ENCODE measurements at regions not wholly inside any gene's neighbourhood (a gene's known extent, or its start where the extent isn't known, plus 50 kb on each side); places are given as distances from the start of the nearest gene placed in this dataset.

DNA sequence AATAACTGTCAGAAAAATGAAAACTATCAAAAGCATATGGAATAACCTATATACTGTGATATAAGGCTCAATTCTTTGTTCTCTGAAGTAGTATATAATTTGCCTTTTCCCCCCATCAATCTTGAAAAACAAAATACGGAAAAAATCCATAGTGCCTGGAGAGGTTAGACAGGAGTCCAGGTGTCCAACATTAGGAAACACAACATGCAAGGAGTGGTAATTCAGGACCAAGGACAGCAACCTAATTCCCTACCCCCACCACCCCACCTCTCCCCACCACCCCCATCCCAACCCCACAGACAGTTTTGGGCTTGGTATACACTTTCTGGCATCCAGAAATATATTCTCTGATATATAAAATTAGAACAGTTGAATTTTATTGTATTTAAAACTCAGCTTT lies 55.1 kb upstream of the SLC25A26 start:
- no peak for DNase-seq

DNA sequence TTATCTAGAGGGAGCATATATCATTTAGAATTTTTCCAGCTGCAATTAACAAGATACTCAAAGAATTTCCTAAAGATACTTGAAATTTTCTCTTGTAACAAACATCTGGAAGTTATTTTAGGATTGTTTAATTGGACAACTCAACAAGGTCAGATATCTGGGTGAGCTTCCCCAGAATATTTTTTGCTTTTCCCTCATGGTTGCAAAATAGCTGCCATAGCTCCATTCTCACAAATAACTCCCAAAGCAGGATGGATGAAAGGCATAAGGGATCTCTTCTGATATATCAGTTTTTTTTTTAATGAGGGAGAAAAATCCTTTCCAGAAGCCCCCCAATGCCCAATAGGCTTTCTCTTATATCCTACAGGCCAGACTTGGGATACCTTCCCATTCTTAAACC lies 56.6 kb upstream of the SLC25A26 start:
- DNase-seq: no peak

DNA sequence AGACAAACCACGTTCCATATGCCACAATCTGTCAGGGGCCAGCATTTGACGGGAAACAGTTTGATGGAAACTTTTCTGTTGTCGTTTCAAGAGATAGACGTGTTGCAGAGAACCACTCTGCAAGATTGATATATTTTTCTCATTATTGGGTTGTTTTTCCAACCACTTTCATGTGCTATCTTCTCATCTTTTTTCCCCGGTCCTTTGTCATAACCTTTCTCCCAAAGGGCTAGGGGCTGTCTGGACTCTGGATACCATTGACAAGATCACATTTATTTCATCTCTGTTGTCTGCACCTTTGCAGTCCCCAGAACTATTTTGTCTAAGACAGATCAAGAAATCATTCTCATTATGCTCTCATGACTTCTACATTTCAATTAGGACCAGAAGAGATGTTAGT lies 57.6 kb upstream of the SLC25A26 start:
- DNase-seq: no peak

DNA sequence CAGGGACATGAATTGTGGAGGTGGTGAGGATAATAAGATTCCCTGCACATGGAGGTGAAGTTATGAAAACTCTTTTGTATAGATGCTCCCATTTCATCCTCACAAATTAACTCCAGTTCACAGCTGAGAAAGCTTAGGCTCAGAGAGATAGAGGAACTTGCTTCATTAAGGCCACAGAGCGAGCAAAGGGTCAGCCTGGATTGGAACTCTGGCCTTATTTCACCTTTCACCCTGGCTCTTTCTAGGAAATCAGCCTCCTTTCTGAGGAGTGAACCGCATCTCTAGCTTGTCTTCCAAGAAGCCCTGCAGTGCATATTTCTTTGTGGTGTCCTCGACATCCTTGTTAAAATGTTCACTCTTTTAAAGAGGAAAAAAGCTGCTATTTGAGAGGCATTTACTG lies 58.0 kb upstream of the SLC25A26 start:
- no peak for DNase-seq

DNA sequence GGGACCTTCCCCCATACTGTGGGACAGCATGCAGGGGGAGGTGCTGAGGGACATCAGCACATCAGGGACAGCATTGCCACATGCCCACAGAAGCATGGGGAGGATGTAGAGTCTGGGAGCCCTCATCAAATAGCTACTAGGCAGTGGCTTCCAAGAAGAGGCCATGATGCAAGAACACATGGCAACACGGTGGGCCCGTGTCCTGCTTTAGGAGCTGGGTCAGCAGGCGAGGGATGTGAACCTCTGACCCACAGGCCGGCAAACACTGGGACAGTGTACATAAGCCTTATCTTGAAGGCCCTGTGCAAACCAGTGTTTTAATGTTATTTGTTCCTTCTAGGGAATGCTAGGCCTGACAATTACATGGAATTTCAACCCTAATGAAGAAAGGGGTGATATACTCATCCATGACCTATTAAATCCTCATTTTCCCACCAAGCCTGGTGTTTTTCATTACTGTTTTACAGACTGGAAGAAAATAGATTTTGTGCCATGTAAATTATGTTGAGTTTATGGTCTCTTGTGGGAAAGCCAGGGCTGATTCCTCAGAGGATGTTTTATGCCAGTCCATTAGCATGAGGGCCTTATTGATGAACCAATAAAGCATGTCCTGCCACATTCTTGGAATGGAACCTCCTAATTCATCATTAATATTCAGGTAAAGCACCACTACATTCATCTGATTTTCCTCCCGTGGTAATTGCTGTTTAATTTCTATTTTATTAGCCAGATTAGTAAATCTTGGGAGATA lies 61.7 kb upstream of the SLC25A26 start:
- DNase-seq: no peak

DNA sequence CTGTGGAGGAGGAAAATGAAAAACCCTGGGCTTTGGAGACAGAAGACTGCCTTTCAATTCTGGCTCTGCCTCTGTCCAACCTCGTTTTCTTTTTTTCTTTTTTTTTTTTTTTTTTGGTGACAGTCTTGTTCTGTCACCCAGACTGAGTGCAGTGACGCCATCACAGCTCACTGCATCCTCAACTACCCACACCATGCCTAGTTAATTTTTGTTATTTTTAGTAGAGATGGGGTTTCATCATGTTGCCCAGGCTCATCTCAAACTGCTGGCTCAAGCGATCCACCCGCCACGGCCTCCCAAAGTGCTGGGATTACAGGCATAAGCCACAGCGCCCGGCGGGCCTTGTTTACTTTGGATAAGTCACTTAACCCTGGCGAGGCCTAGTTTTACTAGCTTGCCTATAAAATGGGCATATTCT lies 66.3 kb upstream of the SLC25A26 start:
- no peak for DNase-seq

DNA sequence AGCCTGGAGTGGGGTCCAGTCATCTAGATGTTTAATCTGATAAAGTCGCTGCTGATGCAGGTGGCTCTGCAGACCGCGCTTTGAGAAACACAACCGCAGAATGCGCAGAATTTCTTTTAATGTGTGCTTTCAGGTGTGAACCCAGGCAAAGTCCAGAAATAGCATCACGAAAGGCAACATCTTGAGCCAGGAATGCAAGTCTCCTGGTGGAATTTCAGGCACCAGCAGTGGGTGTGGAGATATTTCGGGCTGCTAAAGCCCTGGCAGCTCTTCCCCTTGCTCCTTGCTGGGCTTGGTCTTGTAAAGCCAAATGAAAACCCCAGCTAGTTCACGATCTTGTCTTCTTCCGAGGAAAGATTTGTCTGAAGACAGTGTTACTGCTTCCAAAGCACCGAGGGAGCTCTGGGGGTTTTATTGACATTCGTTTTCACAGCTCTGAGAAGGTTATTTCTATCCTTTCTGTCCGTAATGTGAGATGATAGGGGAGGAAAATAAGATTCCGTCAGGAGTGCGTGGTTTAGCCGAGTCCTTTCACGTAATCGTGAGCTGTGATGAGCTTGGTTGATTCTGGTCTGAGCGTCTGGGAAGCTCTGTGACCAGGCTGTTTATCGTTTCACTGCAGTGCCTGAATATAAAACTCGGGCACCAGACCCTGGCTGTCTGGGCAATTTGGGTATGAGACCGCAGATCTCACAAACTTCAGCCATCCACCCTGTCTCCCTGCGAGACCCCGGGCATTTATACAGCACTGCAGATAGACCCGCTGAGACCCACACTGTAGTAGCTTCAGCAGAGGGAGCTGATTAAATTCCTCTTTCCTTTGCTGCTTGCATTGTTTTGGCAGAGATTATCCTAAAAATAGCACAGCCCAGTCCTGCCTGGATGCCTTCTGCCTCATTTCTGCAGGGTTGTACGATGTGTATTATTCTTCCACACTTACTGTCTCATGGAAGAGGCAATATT lies 67.0 kb upstream of the SLC25A26 start:
- no peak for DNase-seq

DNA sequence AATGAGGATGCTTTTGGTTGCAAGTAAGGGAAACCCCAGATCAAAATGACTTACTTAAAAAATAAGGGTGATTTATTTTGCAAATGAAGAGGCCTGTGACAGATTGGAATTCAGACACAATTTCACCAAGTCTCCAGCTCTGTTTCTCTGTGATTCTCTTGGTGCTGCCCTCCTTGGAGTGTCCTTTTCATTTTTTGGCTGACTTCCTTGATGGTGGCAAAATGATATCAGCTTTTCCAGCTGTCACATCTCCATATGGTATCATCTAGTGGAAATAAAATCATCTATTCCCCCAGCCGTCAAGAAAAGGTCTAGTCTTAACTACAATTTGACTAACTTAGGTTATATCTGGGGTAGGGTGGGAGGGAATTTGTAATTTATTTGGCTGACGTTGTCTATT lies 68.5 kb upstream of the SLC25A26 start:
- no peak for DNase-seq

DNA sequence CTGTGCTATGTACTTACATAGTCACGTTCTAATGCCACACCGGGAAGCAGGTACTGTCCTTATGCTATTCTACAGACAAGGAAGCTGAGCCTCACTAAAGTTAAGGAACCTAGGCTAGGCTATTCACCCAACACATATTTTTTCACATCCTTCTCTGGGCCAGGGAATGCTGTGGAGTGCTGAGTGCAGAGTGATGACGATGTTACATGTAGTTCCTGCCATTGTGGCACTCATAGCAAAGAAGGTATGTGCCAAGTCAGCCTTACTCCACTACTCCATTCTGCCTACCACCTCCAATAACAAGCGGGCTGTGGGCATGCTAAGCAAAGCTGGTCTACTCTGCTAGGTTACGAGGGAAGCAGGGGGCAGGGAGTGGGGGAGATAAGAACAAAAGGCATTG lies 69.8 kb upstream of the SLC25A26 start:
- DNase-seq: no peak

DNA sequence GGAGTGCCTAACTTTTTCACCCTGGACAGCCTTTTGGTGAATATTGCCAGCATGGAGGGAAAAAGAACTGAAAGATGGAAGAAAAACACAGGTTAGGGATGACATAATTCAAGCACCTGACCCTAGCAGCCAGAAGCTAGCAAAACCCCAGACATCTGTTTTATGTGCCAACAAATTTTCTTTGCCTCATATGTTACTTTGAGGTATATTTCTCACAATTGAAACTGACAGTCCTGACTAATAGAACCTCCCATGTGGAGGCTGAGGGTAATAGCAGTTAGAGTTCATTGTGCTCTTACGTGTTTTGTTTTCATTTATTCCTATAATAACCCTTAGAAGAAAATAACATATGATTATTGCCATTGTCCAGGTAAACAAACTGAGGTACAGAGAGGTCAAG lies 71.5 kb upstream of the SLC25A26 start:
- no peak for DNase-seq

DNA sequence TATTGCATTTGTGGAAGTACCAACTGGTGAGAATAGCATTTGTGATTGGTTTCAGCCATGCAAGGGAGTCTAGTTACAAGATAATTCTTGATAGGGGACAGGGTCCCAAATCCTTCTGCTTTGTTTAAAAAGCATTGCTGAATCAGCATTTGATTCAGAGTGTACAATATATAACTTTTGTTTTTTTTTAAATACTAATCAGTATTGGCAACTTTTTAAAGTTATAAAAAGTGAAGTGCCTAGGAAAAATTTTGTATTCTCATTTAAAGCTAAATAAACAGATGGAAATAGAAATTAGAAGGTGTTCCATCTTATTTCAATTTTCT lies 75.4 kb upstream of the SLC25A26 start:
- no peak for DNase-seq

DNA sequence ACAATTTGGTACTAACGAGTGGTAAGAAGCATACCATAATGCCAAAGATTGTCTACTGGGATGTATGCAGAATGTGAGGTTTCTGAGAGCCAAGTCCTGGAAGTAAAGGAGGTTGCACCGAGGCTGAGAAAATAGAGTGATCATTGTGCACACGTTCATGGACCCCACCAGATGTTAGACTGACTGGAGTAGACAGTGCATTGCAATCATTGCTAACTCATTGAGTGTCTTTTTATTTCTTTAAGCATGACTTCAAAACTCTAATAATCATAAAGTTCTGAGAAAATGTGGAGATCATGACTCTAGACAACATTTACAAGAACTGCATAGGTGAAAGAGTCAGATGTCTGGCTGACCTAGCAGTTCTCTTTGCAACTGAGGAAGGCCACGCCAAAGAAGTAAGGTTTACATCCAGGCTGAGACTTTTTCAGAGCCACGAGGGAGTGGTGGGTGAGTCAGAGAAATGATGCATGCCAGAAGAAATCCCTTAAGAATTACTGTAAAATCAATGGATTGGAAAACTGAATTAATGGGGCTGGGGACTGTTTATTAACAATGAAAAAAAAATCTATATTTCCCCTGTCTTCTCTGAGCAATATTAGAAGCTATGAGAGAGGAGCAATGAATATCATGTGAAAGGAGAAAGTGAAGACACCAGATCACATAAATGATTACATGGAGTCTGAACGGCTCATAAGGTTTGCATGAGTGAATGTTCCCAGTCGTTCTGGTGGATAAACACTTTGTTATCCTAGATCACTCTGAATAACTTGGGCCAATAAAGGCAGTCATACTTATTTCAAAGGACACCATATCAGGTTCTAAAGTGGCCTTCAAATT lies 76.0 kb upstream of the SLC25A26 start:
- no peak for DNase-seq

DNA sequence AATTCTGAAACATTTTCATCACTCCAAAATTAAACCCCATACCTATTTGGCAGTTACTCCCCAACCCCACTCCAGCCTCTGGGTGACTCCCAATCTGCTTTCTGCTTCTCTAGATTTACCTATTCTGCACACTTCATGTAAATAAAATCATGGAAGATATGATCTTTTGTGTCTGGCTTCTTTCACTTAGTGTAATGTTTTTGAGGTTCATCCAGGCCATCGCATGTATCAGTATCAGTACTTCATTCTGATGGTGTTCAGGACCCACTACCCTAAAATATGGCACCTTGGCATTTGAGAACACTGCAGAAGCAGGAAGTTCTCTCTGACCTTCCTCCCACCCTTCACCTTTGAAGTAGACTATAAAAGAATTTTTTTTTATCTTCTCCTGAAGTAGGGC lies 78.7 kb upstream of the SLC25A26 start:
- DNase-seq: no peak

DNA sequence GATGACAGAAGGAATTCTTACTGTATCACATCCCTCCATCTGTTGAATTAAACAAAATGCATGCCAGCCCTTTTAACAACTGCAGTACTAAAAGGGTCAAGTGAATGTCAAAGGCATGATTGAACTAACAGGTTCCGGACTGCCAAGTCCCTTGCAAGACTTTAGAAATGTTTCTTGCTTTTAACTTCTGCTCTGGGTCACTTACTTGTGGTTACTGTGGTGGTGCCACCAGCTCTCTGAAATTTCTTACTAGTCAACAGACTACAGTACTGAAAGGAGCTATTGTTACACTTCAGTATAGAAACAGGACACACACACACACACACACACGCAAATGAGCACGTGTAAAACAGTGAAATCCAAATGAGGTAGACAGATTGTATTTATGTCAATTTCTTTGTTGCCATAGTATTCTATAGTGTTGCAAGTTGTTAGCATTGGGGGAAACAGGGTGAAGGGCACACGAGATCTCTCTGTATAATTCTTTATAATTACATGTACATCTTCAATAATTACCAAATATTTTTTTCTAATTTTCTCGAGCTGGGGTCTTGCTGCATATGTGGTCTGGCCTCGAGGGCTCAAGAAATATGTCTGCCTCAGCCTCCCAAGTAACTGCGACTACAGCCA lies 79.9 kb upstream of the SLC25A26 start:
- DNase-seq: no peak

DNA sequence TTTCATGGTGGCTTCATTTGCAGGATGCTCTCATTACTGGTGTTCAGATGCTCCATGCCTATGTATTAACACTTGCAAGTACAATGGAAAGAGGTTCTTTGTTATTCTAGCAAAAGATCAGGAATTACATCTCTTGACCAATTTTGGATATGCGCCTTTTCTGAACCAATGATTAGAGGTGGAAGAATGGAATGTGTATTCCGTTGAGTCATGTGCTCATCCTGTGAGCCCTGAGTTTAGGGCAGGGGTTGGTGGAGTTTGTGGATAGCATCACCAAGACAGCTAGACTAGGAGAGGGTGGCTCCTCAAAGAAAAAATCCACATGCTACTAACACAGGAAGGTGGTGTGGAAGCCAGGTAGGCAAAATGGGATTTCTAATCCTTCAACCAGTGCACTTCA lies 80.7 kb upstream of the SLC25A26 start:
- DNase-seq: no peak

DNA sequence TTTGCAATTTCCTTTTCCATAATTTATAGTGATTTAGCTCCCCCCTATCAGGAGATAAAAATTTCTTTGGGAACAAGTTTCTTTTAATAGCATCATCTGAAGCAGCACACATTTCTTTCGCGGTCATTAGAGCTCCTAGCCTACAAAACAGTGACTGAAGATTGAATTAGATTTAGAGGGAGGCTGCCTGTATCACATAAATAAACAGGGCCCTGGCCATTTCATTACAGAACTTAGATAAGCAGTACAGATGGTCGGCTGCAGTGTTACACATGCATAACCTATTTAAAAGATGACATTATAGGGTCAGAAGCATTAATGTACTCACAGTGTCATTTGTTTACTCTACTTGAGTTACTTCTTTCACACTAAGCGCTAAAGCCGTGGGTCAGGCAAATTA lies 81.4 kb upstream of the SLC25A26 start:
- no peak for DNase-seq

DNA sequence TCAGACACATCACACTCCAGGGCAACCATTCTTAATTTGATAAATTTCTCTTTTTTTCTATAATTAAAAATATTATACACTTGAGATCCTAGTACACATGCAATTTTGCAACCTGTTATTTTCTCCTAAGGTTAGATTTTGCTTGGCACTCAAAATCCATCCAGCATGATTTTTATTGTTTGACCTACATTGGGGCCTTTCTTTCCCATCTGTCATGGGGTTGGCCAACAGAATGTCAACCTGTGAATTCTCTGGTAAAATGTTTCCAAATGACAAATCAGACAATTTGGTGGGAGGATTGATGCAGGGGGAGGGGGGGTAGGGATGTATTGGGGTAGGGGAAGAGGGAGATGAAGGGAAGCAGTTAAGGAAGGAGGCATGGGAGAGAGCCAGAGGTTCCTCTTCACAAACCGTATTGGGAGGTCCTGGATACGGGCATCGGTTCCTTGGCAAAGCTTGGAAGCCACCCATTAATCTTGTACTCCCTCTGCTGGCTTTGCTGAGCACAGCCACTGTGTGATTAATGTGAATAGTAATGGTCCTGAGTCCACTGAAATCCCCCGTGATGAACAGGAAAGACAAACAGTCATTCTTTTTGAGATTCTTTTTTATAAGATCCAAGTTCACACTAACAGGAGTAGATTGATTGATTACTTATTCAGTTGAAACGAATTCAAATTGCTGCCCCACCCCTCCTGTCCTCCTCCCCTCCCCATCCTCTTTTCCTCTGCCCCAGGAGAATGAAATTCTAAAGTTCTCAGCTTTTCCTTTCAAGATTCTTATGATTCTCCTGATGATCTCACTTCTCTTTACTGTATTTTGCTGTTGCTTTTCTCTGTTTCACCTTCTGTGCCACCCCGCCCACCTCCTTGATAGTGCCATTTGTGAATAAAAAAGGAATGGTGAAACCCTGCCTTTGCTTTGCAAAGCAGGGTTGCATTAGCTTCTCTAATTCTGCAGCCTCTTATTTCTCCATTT lies 82.2 kb upstream of the SLC25A26 start:
- peak; percentile 55 to 68 for DNase-seq

DNA sequence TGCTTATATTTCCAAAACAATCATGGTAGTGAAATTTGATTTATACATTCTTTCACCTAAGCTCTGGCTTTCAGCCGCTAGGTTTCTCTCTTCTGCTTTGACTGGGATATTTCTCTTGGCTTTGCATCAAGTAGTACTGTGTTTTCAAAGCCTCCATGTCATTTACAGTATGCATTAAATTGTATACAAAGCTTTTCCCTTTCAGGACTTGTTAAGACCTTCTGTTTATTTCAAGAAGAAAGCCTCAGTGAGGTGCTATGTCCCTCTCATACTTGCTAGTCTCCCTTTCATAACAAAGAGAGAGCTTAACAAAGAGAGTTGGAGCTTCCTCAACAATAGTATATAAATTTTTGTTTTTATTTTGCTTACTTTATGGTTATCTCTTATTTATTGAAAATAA lies 84.2 kb upstream of the SLC25A26 start:
- DNase-seq: no peak

DNA sequence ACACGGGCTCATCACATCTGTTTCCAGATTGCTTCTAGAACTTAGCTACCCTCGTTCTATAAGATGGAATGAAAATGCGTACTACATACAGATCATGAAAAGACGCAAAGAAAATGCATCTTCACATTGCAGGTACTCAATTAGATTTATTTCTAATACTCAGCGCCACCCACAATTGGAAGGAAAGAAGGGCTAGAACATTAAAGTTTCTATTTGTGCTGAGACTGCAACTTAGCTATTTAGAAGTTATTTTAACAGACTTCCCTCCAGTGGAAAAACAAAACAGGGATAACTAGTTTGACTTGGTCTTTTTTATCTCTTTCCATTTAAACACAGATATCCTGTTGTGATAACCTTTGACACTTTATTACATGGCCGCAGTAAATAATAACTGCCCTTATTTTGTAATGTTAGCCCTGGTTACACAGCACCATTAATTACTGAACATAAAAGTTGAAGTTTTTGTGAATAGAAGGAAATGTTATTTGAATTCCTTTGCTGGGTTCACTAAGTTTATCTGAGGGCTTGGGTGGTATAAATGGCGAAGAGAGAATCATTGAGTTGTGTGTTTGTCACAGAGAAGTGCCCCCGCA lies 86.9 kb upstream of the SLC25A26 start:
- no peak for DNase-seq

DNA sequence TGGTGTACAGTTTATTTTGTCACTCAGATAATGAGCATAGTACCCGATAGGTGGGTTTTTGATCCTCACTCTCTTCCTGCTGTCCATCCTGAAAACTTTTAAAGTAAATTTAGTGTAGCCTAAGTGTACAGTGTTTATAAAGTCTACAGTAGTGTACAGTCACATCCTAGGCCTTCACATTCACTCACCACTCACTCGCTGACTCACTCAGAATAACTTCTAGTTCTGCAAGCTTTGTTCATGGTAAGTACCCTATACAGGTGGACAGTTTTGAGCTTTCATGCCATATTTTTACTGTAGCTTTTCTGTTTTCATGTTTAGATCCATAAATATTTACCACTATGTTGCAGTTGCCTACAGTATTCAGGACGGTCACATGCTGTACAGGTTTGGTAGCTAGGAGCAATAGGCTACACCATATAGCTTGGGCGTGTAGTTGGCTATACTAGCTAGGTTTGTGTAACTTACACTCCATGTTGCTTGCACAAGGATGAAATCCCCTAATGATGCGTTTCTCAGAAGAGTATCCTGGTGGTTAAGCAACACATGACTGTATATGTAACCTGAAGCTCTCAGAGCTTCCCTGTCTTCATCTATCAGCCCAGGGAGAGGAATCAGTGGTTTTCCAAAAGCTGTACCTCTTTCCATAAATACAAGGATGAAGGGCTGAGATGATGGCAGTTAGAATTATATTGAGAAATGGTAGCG lies 87.6 kb upstream of the SLC25A26 start:
- no peak for DNase-seq

DNA sequence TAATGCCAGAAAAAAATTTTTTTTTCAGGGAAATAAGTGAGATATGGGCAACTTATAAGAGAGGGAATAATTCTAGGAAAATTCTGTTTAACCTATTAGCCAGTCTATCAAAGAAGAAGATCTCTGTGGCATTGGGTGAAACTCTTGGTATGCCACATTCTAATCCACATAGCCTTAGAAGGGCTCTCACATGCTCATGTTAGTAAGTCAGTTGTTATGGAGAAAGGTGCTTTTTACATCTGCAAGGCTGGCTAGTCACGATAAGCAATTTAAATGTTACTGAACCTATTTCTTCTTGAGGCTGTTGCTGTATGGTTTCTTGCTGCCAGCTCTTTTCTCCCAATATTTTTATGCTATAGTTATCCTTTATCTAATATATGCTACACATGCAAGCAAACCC lies 89.9 kb upstream of the MAGI1 start:
- no peak for DNase-seq
